Spleen (tissue), 11 donors: ENCODE measurements at regions not wholly inside any gene's neighbourhood (a gene's known extent, or its start where the extent isn't known, plus 50 kb on each side); places are given as distances from the start of the nearest gene placed in this dataset.
A peak's percentile ranks its signal among the peaks of the same experiment; 100 is the strongest.

Source experiments
- DNase-seq: peaks from one replicate; pipeline ENCODE4 v3.0.0-alpha.2; 2020
- H3K27ac ChIP-seq, 8 donors: fragments of 200-600 bp; sonication (generic) in 7 of 8; 1 replicate in 4 of 8; 2 replicates in 4 of 8; pipeline versions ENCODE4 v1.5.0 to v1.8.0; 2016 to 2021; ENCODE audit warnings: inconsistent platforms in 4 of 8, mild to moderate bottlenecking in 4 of 8, moderate library complexity in 1 of 8
- H3K27me3 ChIP-seq, 7 donors: fragments of 200-600 bp; sonication (generic) in 6 of 7; replicated peaks in 1 of 7; 1 replicate in 4 of 7; 2 replicates in 3 of 7; pipeline versions ENCODE4 v1.5.0 to v1.8.0; 2016 to 2021; ENCODE audit warnings: inconsistent platforms in 3 of 7, mild to moderate bottlenecking in 1 of 7
- H3K36me3 ChIP-seq, 6 donors: fragments of 200-600 bp; sonication (generic) in 5 of 6; 1 replicate in 4 of 6; 2 replicates in 2 of 6; pipeline versions ENCODE4 v1.5.0 to v1.8.0; 2016 to 2021; ENCODE audit warnings: inconsistent platforms in 2 of 6
- H3K4me1 ChIP-seq, 6 donors: fragments of 200-600 bp; sonication (generic) in 5 of 6; 1 replicate in 3 of 6; 2 replicates in 3 of 6; pipeline versions ENCODE4 v1.5.0 to v1.8.0; 2016 to 2021; ENCODE audit warnings: inconsistent platforms in 3 of 6
- H3K4me3 ChIP-seq, 8 donors: fragments of 200-600 bp; sonication (generic) in 7 of 8; 1 replicate in 4 of 8; 2 replicates in 4 of 8; pipeline versions ENCODE4 v1.5.0 to v1.8.0; 2016 to 2021; ENCODE audit warnings: inconsistent platforms in 4 of 8, mild to moderate bottlenecking in 4 of 8, moderate library complexity in 2 of 8
- H3K9me3 ChIP-seq, 8 donors: fragments of 200-600 bp; sonication (generic) in 7 of 8; 1 replicate in 4 of 8; 2 replicates in 4 of 8; pipeline versions ENCODE4 v1.5.0 to v1.8.0; 2016 to 2021; ENCODE audit warnings: inconsistent platforms in 4 of 8
- CTCF ChIP-seq, 11 experiments: fragments of 200-600 bp in 7 of 11; fragments of 450-650 bp in 4 of 11; sonication (generic) in 4 of 11; IDR thresholded peaks in 8 of 11; conservative IDR thresholded peaks in 3 of 11; 1 replicate in 7 of 11; 2 replicates in 4 of 11; pipeline versions ENCODE4 v1.4.0 to v1.8.0; 2016 to 2021; ENCODE audit warnings: antibody characterized with exemption in 11 of 11, inconsistent platforms in 4 of 11, mild to moderate bottlenecking in 1 of 11
- POLR2A ChIP-seq, 3 donors: fragments of 450-650 bp; IDR thresholded peaks; one replicate each; pipeline ENCODE4 v1.5.1; 2017; ENCODE audit warnings: antibody characterized with exemption in 3 of 3, mild to moderate bottlenecking in 1 of 3
- POLR2AphosphoS5 ChIP-seq, 3 donors: sonication (generic); formaldehyde crosslinking; IDR thresholded peaks; one replicate each; pipeline ENCODE4 v1.5.1; 2017; ENCODE audit warnings: antibody characterized with exemption in 3 of 3
- WGBS, 5 donors: extraction: QIAGEN DNeasy Blood & Tissue Kit in 3 of 5; methylation state at CpG; one replicate each; pipeline versions ENCODE4 v1.1.5 to v1.1.7; 2013 to 2018; 5-methylcytosine and 5-hydroxymethylcytosine counted together
- intact Hi-C: fragments of 100-400 bp; cut with DNase I; formaldehyde crosslinking; loops from one replicate; pipeline ENCODE4 v1.15.0; 2023; ENCODE audit warnings: low total_unique reads
- donor health status: healthy with polysubstance abuse.
- donor health status: DM: no; HTN: no; CAD: no; lungs with moderate emphysema.
- donor health status: DM: no; HTN: no; CAD: no.
- donor health status: Bipolar disorder and iron deficiency.
- donor health status: healthy.
- donor health status: DM: no; HTN: no; CAD: no.
- donor health status: DM: yes; HTN: yes; CAD: no.

- Histone ChIP-seq H3K27ac (peak overlapping the region; percentile 65 to 94 (median 86)), H3K9me3 (no peaks in the 10 kb centered on the region), H3K4me3 (peak overlapping the region; percentile 30 to 76 (median 47)), H3K36me3 (no peaks in the 10 kb centered on the region), H3K4me1 (peaks cover 18 to 70% (median 39%) of the 10 kb centered on the region in 6 donors), H3K27me3 (peaks cover 0 to 30% (median 0%) of the 10 kb centered on the region in 7 donors)
- TF ChIP-seq POLR2A (IDR thresholded peaks at IDR 0.05): no peak
- peak in 4 of 11 experiments; percentile 22 to 33 (median 26) for TF ChIP-seq CTCF (IDR thresholded peaks at IDR 0.05 in 8 of 11, conservative IDR thresholded peaks at IDR 0.05 in 3 of 11)
- TF ChIP-seq POLR2AphosphoS5 (IDR thresholded peaks at IDR 0.05): peak in 2 of 3 donors; percentile 45 to 61
- intact Hi-C loops: loop anchor here (5.0 kb wide), 1 partner anchor 93 kb away; the partner anchor contains the start of gene ZMIZ1
- peak; percentile 88 for DNase-seq
- WGBS, 5 donors: 0 to 1% (median 1%) methylated on average over 16 to 42 of the region's 42 CpGs
Observed at GRCh38 chr10:78973901-78974616, 94.7 kb upstream of the ZMIZ1 start.

- TF ChIP-seq POLR2A (IDR thresholded peaks at IDR 0.05): no peak
- peak in 9 of 11 experiments; percentile 3 to 57 (median 49) for TF ChIP-seq CTCF (IDR thresholded peaks at IDR 0.05 in 8 of 11, conservative IDR thresholded peaks at IDR 0.05 in 3 of 11)
- peak in 1 of 3 donors; percentile 3 for TF ChIP-seq POLR2AphosphoS5 (IDR thresholded peaks at IDR 0.05)
- H3K9me3 ChIP-seq: no peaks in the 10 kb centered on the region
- H3K27me3 ChIP-seq: peaks cover 0 to 30% (median 0%) of the 10 kb centered on the region in 7 donors
- H3K4me1 ChIP-seq: peaks cover 18 to 63% (median 36%) of the 10 kb centered on the region in 6 donors
- H3K4me3 ChIP-seq: peak overlapping the region in 5 of 8 donors; percentile 44 to 76 (median 51)
- intact Hi-C loops: loop anchor here (5.0 kb wide), 1 partner anchor 93 kb away; the partner anchor contains the start of gene ZMIZ1
- no peaks in the 10 kb centered on the region for H3K36me3 ChIP-seq
- H3K27ac ChIP-seq: peak overlapping the region in 7 of 8 donors; percentile 84 to 94 (median 88)
- no peak for DNase-seq
- 26 to 33% (median 30%) methylated on average over 15 of the region's 15 CpGs for WGBS, 5 donors
Observed at GRCh38 chr10:78974617-78975317, 94.0 kb upstream of the ZMIZ1 start.

GRCh38 chr10:78975926-78976325 is 92.8 kb upstream of the ZMIZ1 start:
- Histone ChIP-seq H3K27me3 (peaks cover 0 to 30% (median 0%) of the 10 kb centered on the region in 7 donors), H3K27ac (no peak overlapping the region), H3K4me1 (peaks cover 18 to 58% (median 35%) of the 10 kb centered on the region in 6 donors), H3K9me3 (no peaks in the 10 kb centered on the region), H3K4me3 (no peak overlapping the region), H3K36me3 (no peaks in the 10 kb centered on the region)
- intact Hi-C loops: no loop called here
- 88 to 94% (median 90%) methylated on average over 5 of the region's 5 CpGs for WGBS, 5 donors
- no peak for DNase-seq
- TF ChIP-seq CTCF (IDR thresholded peaks at IDR 0.05 in 8 of 11, conservative IDR thresholded peaks at IDR 0.05 in 3 of 11) (no peak), POLR2A (IDR thresholded peaks at IDR 0.05) (no peak), POLR2AphosphoS5 (IDR thresholded peaks at IDR 0.05) (no peak)
